Esophagus muscularis mucosa (tissue), 3 donors: ENCODE measurements at regions not wholly inside any gene's neighbourhood (a gene's known extent, or its start where the extent isn't known, plus 50 kb on each side); places are given as distances from the start of the nearest gene placed in this dataset.

Experiments used
- POLR2A ChIP-seq: fragments of 450-650 bp; IDR thresholded peaks from one replicate; pipeline ENCODE4 v1.6.1; 2017; ENCODE audit warnings: antibody characterized with exemption, moderate library complexity, mild to moderate bottlenecking, low read depth
- TF ChIP-seq, protein P1 (sequence below), 3 experiments: fragments of 200-600 bp in 2 of 3; fragments of 450-650 bp in 1 of 3; sonication (generic) in 2 of 3; IDR thresholded peaks; one replicate each; pipeline ENCODE4 v1.5.1; 2017 to 2019; ENCODE audit warnings: antibody characterized with exemption in 3 of 3, mild to moderate bottlenecking in 2 of 3, moderate library complexity in 1 of 3

DNA sequence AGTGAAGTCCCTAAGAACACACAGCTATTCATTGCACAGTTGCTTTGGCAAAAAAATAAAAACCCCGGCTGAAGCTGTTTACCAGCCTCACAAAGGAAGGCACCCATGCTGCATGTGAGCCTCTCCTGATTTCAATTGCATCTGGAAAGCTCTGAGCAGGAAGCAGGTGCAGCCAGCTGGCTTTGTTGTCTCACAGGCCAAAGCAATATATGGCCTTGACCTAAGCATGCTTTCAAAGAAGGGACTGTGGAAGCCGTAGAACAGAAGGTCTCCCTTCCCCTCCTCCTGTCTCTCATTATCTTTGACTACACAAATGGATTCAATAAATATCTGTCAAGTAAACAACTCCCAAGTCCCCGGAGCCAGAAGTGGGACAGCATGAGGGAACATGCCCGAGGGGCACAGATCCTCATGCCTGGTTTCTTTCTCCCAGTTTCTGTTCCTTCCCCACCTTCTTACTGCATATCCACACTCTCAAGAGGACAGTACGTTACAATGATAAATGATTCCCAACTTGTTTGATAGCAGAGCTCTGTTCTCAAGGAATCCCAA is 57.2 kb upstream of the PCSK2 start:
- TF ChIP-seq, protein P1, sequence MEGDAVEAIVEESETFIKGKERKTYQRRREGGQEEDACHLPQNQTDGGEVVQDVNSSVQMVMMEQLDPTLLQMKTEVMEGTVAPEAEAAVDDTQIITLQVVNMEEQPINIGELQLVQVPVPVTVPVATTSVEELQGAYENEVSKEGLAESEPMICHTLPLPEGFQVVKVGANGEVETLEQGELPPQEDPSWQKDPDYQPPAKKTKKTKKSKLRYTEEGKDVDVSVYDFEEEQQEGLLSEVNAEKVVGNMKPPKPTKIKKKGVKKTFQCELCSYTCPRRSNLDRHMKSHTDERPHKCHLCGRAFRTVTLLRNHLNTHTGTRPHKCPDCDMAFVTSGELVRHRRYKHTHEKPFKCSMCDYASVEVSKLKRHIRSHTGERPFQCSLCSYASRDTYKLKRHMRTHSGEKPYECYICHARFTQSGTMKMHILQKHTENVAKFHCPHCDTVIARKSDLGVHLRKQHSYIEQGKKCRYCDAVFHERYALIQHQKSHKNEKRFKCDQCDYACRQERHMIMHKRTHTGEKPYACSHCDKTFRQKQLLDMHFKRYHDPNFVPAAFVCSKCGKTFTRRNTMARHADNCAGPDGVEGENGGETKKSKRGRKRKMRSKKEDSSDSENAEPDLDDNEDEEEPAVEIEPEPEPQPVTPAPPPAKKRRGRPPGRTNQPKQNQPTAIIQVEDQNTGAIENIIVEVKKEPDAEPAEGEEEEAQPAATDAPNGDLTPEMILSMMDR (IDR thresholded peaks at IDR 0.05) = no peak
- TF ChIP-seq POLR2A = no peak
